ENCODE measurements at regions not wholly inside any gene's neighbourhood (a gene's known extent, or its start where the extent isn't known, plus 50 kb on each side); places are given as distances from the start of the nearest gene placed in this dataset.
A peak's percentile ranks its signal among the peaks of the same experiment; 100 is the strongest.

DNA sequence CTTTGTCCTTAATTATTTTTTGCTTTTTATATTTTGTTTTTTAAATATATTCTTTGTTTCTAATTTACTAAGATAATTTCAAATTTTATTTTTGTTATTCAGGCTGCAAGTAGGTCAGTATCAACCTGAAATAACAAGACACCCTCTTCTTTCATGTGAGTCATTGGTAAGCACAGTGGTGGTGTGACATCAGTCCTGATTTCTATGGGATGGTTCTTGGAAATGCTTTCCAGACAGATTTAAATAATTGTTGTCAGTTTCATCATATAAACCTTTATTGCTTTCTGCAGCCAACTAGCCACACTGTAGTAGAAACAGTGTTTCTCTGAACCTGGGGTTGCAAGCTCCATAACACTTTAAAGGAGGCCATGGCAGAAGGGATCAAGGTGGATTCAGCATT lies 157.5 kb upstream of the C21orf91 start:
- DNase-seq = no peak

DNA sequence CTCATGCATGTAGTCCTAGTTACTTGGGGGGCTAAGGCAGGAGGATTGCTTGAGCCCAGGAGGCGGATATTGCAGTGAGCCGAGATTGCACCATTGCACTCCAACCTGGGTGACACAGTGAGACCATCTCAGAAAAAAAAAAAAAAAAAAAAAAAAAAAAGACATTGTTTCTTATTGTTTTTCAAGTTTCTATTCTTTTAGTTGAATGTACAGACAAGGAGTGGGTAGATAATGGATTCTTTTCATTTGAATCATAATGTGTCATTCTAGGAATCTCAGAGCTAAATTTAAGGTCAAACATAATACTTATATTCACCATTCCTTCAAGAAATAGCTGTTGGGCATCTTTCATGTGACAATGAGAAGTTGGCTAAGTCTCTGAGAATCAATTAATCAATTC lies 157.0 kb upstream of the C21orf91 start:
- no peak for DNase-seq

DNA sequence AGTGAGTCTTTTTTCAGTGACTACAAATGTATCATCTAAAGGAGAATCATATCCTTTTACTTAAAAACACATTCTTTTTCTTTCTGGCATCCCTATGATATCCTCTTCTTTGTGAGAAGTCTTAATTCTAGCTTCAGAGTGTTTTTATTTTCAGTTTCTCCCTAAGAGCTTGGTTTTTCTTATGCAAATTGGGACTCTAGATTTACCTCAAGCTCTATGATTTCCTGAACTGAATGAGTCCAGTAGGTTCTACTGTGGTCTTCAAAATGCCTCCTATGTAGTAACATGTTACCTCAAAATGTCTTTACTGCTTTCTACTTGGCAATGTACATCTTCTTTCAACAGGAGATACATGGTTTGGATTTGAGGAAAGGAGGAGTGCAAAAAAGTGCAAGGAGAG lies 148.2 kb upstream of the C21orf91 start:
- no peak for DNase-seq

DNA sequence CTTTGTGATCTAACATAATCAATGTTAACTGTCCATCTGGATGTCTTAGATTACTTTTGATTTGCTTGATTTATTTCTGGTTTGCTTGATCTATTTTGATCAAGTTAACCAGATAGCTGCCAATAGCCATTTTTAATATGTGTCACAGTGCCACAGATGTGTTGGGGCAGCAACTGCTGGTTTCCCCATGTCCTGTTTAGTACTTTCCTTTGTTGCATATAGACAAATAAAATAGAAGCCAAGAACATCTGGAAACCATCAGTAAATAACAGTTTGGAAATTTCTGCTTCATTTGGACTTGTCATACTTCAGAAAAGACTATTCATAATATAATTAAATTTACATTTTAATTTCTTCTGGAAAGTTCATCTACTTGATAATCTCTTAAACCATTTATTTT lies 145.6 kb upstream of the C21orf91 start:
- DNase-seq = no peak

DNA sequence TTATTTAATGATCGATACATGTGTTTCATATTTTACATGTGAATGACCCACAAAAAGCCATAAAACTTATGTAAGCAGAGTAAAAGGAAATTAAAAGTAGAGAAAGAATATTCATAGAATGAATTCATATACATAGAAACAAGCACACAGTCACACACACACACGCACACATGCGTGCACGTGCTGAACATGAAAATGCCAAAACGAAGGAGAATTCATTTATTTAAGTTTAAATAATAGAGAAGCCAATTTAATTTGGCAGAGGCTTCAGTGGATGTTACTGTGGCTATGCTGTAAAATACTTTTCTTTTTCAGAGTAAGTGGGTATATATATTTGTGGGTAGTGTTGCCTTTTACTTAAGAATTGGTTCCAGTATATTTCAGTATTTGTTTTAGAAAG lies 145.0 kb upstream of the C21orf91 start:
- DNase-seq = no peak

DNA sequence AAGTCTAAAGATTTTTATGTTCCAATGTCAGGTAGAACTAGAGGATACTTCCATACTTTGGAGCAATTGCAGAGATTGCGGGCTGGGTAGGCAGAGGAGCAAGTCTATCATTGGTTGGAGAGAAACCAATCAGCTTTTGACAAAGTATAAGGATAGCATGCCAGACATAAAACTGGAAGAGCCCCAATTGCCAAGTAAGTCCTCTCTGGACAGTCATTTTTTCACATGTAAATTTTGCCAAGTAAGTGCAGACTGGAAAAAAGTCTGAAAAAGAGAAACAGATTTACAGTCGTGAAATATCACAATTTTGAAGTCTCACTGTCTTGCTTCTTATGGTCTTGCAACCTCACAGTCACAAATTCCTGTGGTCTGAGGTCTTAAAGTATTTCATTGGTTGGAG lies 131.4 kb upstream of the C21orf91 start:
- DNase-seq = no peak

DNA sequence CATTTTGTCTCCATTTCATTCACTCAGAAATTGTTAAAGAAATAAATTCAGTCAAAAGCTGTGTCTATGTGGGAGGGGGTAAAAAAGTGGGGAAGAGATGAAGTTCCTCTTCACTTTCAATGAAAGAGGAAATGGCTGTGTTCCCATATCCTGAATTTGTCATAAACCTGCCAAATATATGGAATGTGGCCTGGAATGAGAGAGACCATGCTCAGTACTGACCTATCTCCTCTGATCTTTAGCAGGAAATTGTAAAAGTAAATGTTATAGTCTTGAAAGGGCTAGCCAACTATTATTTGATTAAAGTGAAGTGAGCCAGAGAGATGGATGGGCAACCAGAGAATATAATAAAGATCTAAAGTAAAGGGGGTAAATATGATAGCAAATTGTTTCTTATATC lies 130.3 kb upstream of the C21orf91 start:
- DNase-seq = no peak

DNA sequence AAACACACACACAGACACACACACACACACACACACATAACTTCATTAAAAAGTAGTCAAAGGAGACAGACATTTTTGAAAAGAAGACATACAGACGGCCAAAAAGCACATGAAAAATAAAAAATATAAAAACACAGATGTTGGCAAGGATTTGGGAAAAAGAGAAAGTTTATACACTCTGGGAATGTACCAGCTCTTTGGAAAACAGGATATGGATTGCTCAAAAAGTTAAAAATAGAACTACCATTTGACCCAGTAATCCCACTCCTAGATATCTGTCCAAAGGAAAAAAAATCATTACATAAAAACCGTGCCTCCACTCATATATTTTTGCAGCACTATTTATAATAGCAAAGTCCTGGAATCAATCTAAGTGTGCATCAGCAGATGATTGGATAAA lies 128.4 kb upstream of the C21orf91 start:
- DNase-seq = no peak

DNA sequence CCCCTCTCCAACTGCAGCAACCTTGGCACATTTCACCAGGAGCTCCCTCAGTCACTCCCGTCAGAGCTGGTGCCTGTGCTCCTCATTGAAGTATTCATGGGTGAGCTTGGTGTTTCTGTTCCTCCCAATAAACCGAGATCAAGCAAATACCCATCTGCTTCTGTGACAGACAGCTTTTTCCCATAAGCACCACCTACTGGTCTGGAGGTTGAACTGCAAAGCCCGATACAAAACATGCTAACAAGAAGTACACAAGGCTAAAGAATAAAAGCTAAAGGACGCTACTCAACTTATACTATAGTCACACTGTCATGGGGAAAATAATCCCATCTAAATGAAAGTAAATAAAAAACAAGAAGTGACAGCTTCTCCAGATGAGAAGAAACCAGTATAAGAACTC lies 111.9 kb upstream of the C21orf91 start:
- no peak for DNase-seq

DNA sequence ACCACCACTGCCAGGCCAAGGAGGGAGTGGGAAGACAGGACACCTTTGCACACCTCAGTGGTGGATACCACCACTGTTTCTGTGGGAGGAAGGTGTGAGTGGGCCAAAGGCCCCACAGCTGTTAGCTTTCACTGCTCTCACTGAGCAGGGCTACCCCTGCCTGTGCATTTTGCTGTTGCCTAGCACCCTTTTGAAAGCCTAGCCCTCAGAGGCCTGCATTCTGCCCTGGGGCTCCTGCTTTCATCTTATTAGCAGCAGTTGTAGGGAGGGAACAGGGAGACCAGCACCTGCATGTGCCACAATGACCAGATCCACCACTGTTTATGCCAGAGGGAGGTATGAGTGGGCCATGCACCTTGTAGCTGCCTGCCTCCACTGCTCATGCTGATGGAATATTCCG lies 110.9 kb upstream of the C21orf91 start:
- DNase-seq = no peak

DNA sequence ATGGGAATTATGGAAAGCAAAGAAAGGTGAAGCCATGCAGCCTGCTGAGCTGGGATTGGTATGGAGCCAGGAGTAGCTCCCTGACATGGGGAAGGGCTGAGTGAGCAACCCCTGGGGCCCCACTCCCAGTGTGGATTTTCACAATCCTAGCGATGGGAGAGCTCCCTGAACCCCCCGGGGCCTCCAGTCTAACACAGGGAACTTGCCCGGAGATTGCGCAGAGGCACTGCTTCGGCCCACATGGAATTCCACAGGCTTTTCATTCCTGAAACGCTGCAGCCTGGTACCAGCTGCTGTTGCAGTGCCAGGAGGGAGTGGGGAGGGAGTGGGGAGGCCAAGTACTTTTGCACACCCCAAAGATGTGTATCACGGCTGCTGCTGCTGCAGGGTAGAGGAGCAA lies 110.4 kb upstream of the C21orf91 start:
- no peak for DNase-seq

DNA sequence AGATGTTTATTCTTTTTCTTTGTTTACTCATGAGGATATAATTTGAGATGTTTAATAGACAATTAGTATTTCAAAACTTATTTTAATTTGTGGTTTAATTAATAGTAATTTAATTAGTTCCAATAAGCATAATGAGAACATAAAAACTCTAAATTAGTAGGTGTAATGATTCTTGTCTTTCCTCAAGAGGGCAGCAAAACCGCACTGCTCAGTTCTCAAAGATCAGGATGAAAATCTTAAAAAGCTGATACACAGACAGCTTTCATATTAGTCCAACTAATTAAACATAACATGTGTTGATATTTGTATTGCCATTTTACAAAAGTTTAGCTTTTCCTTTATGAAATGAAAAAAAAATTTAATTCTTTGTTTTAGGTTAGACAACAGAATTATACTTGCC lies 106.7 kb upstream of the C21orf91 start:
- DNase-seq = no peak

DNA sequence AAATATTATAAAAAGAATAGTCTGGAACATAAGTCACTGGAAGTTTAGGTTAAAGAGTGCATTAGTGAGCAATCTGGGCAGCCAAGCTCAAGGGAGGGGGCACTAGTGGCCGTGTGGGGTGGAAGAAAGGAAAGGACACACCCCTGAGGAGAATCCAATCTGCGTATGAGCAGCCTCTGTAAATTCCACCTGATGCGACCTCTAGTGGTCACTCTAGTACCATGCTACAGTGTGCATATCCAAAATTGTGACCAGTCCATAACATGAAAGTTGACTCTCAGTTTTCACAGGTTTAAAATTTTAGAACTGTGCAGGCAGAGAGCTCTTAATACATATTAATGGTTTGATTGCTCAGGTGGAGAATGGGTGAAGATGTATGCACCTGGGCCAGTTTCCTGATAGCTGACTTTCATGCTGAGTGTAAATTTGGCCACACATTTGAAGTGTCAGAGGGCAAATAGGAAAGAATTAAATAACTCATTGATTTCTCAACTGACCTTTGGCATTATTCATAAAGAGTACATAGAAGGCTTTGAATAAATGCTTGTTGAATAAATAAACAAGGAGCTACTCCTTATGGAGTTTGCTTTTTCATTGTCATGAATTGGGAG lies 105.9 kb upstream of the C21orf91 start:
- peak; percentile 34 for DNase-seq

DNA sequence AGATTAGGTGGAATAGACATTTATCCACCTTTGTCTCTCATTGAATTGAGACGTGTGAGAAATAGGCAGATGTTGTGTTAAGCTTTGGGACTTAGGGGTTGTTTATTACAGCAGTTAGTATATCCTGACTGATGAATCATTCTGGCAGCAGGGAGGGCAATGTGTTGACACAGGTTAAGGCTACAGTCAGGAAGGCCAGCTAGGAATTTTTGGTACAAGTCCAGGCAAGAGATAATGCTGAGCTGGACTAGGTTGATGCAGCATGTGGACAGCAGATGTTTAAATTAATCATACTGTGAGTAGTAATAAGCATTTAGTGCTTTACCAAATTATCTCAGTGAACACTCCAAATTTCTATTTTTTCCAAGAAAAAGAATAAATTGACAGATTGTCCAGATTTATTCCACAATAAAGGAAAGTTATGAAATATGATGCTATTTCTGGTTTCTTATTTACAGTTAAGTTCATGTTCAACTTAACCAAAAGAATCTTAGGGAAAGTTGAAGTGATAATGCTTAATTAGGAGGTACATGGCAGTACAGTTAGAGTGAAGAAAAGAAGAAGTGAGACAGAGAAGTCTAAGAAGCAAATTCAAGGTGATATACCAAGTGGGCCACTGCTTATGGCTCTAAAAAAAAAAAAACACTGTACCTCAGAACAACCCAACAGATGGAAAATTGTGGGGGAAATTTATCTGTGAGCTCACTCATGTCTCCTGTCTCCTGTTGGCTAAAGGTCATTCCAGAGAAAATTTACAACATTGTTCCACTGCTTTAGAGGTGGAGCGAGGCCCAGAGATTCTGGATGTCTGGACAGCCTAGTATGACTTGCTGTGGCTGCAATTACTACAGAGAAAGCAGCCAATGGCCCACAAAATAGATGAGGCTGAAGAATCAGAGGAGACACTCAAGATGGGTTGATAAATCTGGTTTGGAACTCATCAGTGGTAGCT lies 102.7 kb upstream of the C21orf91 start:
- no peak for DNase-seq

DNA sequence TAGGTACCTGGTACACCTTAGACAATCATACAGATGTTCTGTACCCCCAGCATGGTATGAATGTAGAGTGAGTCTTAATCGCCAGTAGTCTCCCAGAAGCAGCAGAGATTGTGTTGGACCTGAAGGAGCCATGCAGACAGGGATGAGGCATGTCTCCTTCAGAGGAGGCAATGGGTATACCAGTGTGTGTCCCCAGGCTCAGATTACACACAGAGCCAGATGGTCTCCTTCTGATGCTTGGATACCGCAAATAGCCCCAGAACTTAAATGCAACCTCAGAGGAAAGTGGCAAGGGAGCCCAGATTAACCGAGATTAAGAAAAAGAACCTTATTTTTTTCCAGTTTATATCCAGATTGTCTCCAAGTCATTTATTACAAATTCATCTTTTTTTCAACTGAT lies 96.8 kb upstream of the C21orf91 start:
- no peak for DNase-seq

DNA sequence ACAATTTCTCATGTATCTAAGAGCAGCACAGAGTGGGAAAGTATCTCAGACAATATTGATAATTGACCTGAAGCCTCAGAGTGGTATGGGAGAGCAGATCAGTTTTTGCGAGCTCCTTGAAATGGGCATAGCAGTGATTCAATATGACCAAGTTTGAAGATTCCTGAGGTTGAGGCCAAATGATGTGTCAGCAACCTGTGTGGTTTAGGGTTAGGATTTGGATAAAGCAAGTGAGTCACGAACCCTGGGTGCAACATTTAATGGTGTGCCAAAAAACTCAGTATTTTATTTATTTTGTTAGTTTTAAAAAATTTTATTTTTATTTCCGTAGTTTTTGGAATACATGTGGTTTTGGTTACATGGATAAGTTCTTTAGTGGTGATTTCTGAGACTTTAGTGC lies 92.5 kb upstream of the C21orf91 start:
- no peak for DNase-seq

DNA sequence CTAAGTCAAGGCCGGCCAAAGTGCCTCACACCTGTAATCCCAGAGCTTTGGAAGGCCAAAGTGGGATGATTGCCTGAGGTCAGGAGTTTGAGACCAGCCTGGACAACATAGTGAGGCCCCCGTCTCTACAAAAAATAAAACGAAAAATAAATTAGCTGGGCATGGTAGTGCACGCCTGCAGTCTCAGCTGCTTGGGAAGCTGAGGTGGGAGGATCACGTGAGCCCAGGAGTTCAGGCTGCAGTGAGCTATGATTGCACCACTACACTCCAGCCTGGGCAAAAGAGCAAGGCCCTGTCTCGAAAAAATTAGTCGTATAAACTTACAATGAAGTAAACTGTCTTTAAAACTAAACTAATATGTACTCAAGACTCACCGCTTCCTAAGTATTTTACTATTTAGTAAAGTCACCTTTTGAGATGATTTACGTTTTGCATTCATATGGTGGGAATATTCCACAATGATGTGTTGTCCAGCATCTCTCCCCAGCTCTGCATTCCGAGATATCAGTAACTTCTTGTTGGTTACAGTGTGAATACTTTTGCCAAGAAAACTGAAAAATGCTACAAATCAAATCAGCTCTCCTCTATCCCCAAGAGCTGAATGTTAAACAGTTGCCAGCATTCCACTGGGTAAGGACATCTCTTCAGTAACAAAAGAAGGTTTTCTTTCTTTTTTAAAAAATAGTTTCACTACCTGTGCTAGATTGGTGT lies 84.9 kb upstream of the C21orf91 start:
- DNase-seq = no peak

DNA sequence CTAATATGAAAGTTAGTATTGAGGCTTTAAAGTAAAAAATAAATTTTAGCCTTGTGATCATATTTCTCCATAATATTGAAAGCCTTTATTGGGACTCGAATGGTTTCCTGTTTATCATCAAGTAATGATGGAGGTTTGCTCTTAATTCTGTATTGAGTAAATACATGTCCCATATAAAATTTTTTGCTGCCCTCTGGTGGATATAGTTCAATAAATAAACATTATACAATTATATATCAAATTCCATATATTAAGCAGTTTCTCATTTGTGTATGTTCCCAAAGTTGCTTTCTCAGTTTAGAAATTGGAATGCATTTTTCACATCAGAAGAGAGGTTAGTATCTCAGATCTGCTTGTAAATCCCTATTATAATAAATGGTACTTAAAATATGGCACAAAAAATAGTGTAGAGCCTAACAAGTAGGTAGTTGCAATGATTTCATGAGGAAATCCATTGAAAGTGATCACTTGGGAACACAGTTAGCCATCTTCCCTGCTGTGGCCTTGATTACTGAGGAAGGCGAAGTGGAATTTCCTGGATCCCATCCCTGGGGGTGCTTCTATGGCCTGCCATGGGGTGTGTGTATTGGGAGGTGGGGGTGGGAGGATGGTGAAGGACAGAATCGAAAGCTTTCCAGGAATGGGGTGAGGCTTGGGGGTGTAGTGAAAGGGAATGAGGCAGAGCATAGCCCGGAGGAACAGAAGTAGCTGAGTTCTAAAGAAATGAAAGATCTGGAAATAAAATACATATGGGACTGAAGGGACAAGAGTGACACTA lies 84.1 kb upstream of the C21orf91 start:
- no peak for DNase-seq

DNA sequence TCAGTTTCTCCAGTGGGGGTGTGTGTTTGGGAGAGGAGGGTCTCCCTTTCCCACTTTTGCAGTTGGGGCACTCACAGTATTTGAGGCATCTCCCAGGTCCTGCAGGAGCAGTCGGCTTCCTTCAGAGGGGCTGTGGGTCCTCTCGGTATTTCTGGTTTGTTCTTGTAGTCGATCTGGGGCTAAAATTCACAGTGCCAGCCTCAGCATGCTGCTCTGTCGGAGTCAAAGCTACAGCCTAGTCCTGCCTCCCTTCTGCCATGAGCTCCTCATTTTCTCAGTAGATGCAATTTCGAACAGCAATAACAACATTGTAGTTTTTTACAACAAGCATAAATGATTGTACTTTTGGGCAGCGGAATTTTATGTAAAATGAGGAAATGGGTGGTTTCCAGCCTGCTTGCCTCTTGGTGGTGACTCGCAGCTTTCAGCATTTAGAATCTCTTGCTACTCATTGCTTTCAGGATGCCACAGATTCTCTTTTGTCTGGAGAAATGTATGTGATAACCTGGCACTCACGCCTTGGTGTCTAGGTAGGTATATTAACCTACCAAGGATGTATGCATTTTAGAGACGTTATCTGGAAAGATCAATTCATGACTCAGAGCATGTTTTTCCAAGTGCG lies 82.4 kb upstream of the C21orf91 start:
- no peak for DNase-seq

DNA sequence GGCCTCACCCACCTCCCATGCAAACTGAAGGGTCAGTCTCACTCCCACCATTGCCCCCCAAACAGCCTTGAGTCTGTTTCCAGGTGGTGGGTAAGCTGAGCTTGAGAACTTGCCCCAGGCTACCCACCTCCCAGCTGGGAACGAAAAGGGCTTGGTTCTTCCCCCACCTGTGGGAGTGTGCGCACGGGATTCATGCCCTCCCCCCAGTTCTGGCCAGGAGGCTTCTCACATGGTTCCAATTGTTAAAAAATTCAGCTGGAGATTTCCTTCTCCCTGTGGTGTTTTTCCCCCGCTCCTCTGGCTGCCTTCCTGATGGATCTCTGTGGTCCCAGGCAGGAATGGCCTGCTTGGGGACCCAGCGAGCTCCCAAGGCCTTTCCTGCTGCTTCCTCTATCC lies 81.8 kb upstream of the C21orf91 start:
- DNase-seq = no peak

DNA sequence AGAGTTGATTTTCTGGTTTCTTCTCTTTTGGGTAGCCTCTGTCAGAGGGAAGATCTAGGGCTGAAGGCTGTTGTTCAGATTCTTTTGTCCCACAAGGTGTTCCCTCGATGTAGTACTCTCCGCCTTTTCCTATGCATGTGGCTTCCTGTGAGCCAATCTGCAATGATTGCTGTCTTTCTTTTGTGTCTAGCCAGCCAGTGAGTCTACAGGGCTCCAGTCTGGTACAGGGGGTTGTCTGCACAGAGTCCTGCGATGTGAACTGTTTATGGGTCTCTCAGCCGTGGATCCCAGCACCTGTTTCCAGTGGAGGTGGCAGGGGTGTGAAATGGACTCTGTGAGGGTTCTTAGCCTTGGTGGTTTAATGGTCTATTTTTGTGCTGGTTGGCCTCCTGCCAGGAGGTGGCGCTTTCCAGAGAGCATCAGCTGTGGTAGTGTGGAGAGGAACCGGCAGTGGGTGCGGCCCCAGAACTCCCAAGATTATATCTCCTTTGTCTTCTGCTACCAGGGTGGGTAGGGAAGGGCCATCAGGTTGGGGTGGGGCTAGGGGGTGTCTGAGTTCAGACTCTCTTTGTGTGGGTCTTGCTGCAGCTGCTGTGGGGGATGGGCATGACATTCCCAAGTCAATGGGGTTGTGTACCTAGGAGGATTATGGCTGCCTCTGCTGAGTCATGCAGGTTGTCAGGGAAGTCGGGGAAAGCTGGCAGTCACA lies 81.3 kb upstream of the C21orf91 start:
- DNase-seq = no peak

DNA sequence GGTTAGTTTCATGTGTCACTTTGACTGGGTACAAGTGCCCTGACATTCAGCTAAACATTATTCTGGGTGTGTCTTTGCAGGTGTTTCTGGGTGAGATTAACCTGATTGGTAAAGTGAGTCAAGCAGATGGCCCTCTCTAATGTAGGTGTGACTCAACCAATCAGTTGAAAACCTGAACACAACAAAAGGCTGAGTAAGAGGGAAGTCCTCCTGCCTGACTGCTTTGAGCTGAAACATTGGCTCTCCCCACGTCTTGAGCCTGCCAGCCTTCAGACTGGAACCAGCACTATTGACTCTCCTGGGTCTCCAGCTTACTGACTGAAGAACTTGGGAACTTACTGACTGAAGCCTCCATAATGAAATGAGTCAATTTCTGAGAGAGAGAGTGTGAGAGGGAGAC lies 70.0 kb upstream of the C21orf91 start:
- DNase-seq = no peak
